Upper lobe of right lung (tissue), 1 donor: ENCODE measurements at regions not wholly inside any gene's neighbourhood (a gene's known extent, or its start where the extent isn't known, plus 50 kb on each side); places are given as distances from the start of the nearest gene placed in this dataset.

Experiments used
- ATAC-seq: fragments of 200-7000 bp; cut with Tn5 transposase; one replicate; pipeline ENCODE4 v1.9.1; 2020; ENCODE audit warnings: mild to moderate bottlenecking, moderate library complexity
- DNase-seq: peaks from one replicate; pipeline ENCODE4 v3.0.0-alpha.2; 2020
- H3K27ac ChIP-seq: fragments of 200-600 bp; one replicate; pipeline ENCODE4 v1.8.0; 2022
- H3K27me3 ChIP-seq: fragments of 200-600 bp; one replicate; pipeline ENCODE4 v1.8.0; 2022; ENCODE audit warnings: mild to moderate bottlenecking
- H3K36me3 ChIP-seq: fragments of 200-600 bp; one replicate; pipeline ENCODE4 v1.8.0; 2022
- H3K4me1 ChIP-seq: fragments of 200-600 bp; one replicate; pipeline ENCODE4 v1.8.0; 2022
- H3K4me3 ChIP-seq: fragments of 200-600 bp; one replicate; pipeline ENCODE4 v1.8.0; 2022; ENCODE audit warnings: mild to moderate bottlenecking
- H3K9me3 ChIP-seq: fragments of 200-600 bp; one replicate; pipeline ENCODE4 v1.8.0; 2022
- intact Hi-C: fragments of 100-400 bp; cut with DNase I; formaldehyde crosslinking; loops from one replicate; pipeline ENCODE4 v1.11.0; 2022
- TF ChIP-seq, protein P1 (sequence below): fragments of 200-600 bp; IDR thresholded peaks from one replicate; pipeline ENCODE4 v1.8.0; 2022; ENCODE audit warnings: antibody characterized with exemption
- donor health status: DM: no; HTN: yes; CAD: no; lungs with severe emphysema.

DNA sequence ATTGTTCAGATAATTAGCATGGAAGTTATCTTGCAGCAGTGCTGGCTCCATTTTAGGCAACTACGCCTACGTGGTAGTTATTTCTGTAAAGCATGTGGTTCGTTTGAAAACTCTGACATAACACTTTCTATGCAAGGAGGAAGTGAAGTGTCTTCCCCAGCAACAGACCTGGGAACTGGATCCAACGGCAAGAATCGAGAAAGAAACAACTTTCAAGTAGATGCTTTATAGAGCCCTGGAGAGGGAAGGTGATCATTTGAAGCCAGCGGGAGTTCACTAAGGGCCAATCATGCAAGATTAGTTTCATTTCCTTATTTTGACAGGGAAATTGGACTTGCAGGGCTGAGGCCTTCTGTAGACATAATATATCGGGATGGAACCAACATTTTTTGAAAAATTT, 218.3 kb downstream of the ACKR3 start:
- Histone ChIP-seq H3K36me3 (no peaks in the 10 kb centered on the region), H3K27ac (no peak overlapping the region), H3K9me3 (no peaks in the 10 kb centered on the region), H3K4me3 (no peak overlapping the region), H3K4me1 (no peaks in the 10 kb centered on the region), H3K27me3 (no peaks in the 10 kb centered on the region)
- DNase-seq: no peak
- TF ChIP-seq, protein P1, sequence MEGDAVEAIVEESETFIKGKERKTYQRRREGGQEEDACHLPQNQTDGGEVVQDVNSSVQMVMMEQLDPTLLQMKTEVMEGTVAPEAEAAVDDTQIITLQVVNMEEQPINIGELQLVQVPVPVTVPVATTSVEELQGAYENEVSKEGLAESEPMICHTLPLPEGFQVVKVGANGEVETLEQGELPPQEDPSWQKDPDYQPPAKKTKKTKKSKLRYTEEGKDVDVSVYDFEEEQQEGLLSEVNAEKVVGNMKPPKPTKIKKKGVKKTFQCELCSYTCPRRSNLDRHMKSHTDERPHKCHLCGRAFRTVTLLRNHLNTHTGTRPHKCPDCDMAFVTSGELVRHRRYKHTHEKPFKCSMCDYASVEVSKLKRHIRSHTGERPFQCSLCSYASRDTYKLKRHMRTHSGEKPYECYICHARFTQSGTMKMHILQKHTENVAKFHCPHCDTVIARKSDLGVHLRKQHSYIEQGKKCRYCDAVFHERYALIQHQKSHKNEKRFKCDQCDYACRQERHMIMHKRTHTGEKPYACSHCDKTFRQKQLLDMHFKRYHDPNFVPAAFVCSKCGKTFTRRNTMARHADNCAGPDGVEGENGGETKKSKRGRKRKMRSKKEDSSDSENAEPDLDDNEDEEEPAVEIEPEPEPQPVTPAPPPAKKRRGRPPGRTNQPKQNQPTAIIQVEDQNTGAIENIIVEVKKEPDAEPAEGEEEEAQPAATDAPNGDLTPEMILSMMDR: no peak
- peak; percentile 81 for ATAC-seq
- intact Hi-C loops: no loop called here

DNA sequence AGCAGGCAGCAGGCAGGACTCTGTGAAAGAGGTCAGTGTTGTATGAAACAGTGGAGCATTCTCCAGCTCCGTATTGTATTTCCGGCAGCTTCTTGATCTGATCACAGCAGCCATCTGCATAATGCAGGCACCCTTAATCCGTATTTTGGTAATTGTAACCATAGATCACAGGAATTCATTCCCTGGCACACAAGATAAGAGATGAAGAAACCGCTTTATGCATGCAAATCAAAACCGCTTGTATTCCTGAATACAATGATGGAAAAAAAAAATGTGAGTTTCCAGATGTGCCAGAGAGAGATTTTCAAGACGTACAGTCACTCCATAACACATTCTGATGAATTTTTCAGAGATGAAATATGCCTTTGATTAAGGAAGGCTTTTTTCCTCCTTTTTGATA, 221.3 kb downstream of the ACKR3 start:
- ATAC-seq (no peak), DNase-seq (no peak)
- no peaks in the 10 kb centered on the region for H3K36me3 ChIP-seq
- H3K4me3 ChIP-seq: no peak overlapping the region
- H3K27ac ChIP-seq: no peak overlapping the region
- intact Hi-C loops: no loop called here
- no peaks in the 10 kb centered on the region for H3K27me3 ChIP-seq
- TF ChIP-seq, protein P1: no peak
- H3K4me1 ChIP-seq: no peaks in the 10 kb centered on the region
- no peaks in the 10 kb centered on the region for H3K9me3 ChIP-seq

DNA sequence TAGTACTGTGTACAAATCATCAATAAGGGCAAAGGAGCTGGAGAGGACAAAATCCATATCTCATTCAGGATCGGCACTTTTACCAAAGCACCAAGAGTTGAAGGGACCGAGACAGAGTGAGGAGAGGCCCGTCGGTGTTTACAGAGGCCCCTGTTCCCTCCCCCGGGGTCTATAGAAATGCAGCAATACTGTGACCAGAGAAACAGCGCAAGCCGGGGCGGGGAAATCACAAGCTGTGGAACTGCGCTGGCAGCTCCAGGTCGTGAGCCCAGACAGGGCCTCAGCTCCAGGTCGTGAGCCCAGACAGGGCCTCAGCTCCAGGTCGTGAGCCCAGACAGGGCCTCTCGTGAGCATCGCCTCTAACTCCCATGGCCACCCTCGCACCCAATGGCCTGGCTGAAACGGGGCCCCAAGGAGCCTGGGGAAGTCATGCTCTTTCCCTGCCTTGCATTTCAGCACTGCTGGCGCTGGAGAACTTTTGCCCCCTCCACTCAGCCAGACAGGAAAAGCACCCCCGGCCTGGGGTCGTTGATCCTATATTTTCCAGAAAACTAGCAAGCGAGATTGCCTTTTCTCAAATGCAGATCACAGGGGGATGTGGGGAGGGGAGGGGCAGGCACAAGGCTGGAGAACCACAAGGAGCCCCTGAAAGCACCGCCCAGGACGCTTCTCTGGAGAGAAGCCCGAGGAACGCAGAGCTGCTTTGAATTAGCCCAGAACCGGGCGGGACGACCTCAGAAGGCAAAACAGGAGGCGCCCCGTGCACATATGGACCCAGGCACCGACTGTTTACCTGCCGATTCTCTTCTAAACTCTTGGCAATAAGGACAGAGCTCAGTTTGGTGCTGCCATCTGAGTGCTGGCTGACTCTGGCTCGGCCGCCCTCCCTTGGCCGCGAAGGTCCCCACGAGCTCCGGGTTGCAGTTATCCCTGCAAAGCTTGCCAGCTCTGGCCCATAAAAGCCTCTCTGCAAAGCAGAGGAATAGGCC, 223.7 kb downstream of the ACKR3 start:
- Histone ChIP-seq H3K9me3 (no peaks in the 10 kb centered on the region), H3K27ac (no peak overlapping the region), H3K4me3 (no peak overlapping the region), H3K4me1 (no peaks in the 10 kb centered on the region), H3K36me3 (no peaks in the 10 kb centered on the region), H3K27me3 (no peaks in the 10 kb centered on the region)
- no peak for DNase-seq
- no peak for ATAC-seq
- TF ChIP-seq, protein P1: no peak
- intact Hi-C loops: no loop called here

DNA sequence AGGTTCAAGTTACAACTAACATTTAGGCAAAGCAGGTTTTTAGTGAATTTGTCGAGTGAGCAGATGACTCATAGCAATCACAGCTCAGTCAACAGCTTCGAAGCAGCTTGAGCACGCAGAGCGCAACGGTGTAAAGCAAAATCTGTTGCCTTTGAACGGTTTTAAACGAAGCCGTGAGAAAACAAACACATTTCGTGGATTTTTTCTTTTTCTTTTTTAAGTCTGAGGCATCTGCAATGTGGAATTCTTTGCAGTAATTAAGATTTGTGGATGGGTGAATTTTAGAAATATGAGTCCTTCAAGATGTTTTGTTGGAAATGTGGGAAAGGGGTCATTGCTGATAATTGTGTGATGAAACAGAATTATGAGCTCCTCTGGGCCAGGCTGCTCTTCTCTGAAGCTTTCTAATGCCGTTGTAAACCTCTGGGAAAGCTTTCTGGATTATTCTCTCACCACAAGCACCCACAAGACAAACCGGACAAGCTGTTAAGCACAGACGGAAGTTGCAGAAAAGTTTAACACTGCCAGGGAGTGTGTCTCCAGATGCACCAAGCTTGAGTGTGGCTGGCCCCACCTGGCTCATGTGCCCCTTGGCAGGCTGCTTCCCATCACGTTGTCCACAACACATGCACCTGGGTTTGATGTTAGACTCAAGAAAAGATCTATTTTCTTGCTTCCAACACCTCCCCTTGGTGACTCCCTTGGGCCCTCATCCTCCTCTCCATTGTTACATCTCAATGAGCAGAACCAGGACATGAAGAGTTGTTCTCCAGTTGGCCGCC, 224.7 kb downstream of the ACKR3 start:
- H3K27ac ChIP-seq: no peak overlapping the region
- TF ChIP-seq, protein P1: no peak
- no peaks in the 10 kb centered on the region for H3K27me3 ChIP-seq
- H3K36me3 ChIP-seq: no peaks in the 10 kb centered on the region
- intact Hi-C loops: no loop called here
- H3K4me3 ChIP-seq: no peak overlapping the region
- H3K4me1 ChIP-seq: no peaks in the 10 kb centered on the region
- ATAC-seq (no peak), DNase-seq (no peak)
- no peaks in the 10 kb centered on the region for H3K9me3 ChIP-seq

DNA sequence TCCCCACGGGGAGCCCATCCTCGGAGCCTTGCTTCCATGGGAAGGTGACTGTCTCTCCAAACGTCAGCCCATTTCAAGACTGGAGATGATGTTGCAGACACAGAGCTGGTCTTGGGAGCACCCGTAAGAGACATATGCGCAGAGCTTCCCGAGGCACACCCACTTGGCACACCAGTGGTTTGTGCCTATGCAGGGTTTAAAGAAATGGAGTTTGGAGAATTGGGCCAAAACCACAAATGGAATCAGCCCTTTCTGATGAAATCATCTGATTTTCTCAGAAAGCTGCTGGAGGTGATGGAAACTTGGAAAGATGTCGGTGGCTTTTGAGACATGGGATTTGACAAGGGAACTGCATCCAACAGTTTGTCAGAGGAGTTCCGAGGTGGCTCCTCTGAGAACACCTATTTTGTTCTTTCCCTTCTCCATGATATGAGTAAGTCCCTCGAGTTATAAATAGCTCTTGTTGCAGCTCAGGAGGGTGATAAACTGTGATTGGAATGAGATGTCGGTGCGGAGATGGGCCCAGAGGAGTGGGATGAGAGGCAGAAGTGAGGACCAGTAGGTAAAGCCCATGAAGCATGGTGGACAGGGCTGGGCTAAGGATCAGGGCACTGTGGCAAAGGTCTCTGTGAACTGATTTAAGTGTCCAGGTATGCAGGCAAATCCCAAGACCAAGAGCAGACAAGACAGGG, 225.7 kb downstream of the ACKR3 start:
- DNase-seq (no peak), ATAC-seq (no peak)
- Histone ChIP-seq H3K4me3 (no peak overlapping the region), H3K27ac (no peak overlapping the region), H3K9me3 (no peaks in the 10 kb centered on the region), H3K27me3 (no peaks in the 10 kb centered on the region), H3K36me3 (no peaks in the 10 kb centered on the region), H3K4me1 (no peaks in the 10 kb centered on the region)
- intact Hi-C loops: no loop called here
- TF ChIP-seq, protein P1: no peak
